ENCODE measurements at regions not wholly inside any gene's neighbourhood (a gene's known extent, or its start where the extent isn't known, plus 50 kb on each side); places are given as distances from the start of the nearest gene placed in this dataset.

- no peak for TF ChIP-seq POLR2A (IDR thresholded peaks at IDR 0.05)
- TF ChIP-seq, protein P1, sequence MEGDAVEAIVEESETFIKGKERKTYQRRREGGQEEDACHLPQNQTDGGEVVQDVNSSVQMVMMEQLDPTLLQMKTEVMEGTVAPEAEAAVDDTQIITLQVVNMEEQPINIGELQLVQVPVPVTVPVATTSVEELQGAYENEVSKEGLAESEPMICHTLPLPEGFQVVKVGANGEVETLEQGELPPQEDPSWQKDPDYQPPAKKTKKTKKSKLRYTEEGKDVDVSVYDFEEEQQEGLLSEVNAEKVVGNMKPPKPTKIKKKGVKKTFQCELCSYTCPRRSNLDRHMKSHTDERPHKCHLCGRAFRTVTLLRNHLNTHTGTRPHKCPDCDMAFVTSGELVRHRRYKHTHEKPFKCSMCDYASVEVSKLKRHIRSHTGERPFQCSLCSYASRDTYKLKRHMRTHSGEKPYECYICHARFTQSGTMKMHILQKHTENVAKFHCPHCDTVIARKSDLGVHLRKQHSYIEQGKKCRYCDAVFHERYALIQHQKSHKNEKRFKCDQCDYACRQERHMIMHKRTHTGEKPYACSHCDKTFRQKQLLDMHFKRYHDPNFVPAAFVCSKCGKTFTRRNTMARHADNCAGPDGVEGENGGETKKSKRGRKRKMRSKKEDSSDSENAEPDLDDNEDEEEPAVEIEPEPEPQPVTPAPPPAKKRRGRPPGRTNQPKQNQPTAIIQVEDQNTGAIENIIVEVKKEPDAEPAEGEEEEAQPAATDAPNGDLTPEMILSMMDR (IDR thresholded peaks at IDR 0.05), result no peak
Measured at GRCh38 chr14:105617201-105617777, 90.9 kb downstream of the TMEM121 start.
